HUES48 (cell line): ENCODE measurements at regions not wholly inside any gene's neighbourhood (a gene's known extent, or its start where the extent isn't known, plus 50 kb on each side); places are given as distances from the start of the nearest gene placed in this dataset.

Experiments used
- H3K27ac ChIP-seq: one replicate; pipeline ENCODE4 v1.7.0; 2013; ENCODE audit warnings: low read depth, low read length, inconsistent platforms
- H3K27me3 ChIP-seq: 2 replicates; pipeline ENCODE4 v1.6.1; 2013; ENCODE audit warnings: mild to moderate bottlenecking, low read length; ENCODE audit not compliant: control insufficient read depth, insufficient read depth
- H3K36me3 ChIP-seq: 2 replicates; pipeline ENCODE4 v1.6.1; 2013; ENCODE audit warnings: low read length; ENCODE audit not compliant: control insufficient read depth, insufficient read depth
- H3K4me1 ChIP-seq: 2 replicates; pipeline ENCODE4 v1.6.1; 2013; ENCODE audit warnings: mild to moderate bottlenecking, low read length; ENCODE audit not compliant: control insufficient read depth, insufficient read depth
- H3K4me3 ChIP-seq: 2 replicates; pipeline ENCODE4 v1.5.1; 2013; ENCODE audit warnings: mild to moderate bottlenecking, low read depth, low read length
- H3K9ac ChIP-seq: 2 replicates; pipeline ENCODE4 v1.6.1; 2013; ENCODE audit warnings: mild to moderate bottlenecking, low read depth, low read length, moderate library complexity
- H3K9me3 ChIP-seq: 2 replicates; pipeline ENCODE4 v1.6.1; 2013; ENCODE audit warnings: low read length; ENCODE audit not compliant: control insufficient read depth, insufficient read depth

DNA sequence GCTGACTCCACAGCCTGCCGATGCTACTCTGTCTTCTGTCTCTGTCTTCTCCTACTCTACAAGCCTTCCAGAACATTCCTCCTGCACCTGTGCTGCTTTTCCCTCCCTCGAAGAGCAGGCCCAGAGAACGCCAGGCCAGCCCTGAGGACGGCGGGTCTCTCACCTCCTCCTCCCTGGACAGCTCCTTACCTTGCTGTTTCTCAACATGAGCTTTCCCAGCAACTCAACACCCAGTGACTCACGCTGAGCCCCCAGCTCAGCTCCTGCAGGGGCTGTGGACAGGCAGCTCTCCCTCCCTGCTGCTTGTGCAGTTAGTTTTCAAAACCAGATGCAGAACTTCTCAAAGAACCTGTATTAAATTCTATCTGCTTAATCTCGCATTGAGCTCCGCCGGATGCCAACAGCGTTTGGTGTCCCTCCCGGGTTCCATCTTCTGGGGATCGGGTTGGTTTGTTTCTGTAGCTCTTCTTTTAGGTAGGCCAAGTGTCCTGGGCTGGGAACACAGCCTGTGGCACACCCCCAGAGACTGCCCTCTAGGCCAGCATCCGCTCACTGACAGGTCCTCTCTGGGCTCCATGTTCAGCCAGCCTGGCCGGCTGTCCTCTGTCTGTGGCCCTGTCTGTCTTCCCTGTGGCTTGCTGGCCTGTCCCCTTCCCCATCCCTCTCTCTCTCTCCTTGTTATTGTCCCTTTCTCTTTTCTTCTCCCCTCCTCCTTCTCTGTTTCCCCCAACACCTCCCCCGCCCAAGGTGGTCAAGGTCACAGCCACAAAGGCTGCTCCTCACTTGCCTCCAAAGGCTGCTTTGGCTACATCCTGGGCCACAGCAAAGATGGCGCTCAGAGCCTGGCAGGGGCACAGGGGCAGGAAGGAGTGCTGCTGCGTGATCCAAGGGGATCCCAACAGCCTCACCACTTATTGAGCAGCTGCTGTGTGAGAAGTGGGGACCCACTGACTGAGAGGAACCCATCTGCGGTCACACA, 391.0 kb downstream of the MATN1 start:
- H3K27ac ChIP-seq: no peak overlapping the region
- H3K4me1 ChIP-seq: no peaks in the 10 kb centered on the region
- no peaks in the 10 kb centered on the region for H3K27me3 ChIP-seq
- no peak overlapping the region for H3K4me3 ChIP-seq
- H3K9me3 ChIP-seq: no peaks in the 10 kb centered on the region
- no peaks in the 10 kb centered on the region for H3K36me3 ChIP-seq
- H3K9ac ChIP-seq: no peak overlapping the region

DNA sequence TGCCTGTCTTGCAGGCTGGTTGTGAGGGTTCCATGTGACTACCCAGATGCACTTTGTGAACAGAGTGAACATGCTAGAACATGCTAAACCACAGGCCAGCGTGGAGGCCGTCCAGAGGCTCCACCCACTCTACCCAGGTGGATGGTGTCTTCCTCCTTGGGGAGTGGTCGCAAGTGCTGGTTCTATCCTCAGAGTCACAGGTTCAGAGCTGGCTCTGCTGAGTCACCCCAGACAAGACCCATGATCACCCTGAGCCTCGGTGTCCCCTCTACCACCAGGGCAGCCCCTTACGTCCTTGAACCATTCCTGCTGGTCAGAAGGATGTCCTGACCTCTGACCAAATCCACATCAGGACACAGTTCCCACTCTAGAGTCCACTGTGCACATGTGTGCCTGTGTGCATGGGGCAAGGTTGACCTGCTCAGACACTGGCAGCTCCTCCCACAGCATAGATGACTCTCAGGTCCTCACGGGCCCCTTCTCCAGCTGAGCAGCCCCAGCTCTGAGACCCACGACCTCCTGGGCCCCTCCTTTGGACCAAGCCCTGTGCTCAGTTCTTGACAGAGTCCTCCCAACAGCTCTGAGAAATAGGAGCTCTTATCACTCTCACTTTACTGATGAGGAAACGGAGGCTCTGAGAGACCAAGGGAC, 391.8 kb downstream of the MATN1 start:
- H3K4me1 ChIP-seq: no peaks in the 10 kb centered on the region
- no peak overlapping the region for H3K27ac ChIP-seq
- no peak overlapping the region for H3K9ac ChIP-seq
- no peaks in the 10 kb centered on the region for H3K27me3 ChIP-seq
- no peak overlapping the region for H3K4me3 ChIP-seq
- no peaks in the 10 kb centered on the region for H3K9me3 ChIP-seq
- no peaks in the 10 kb centered on the region for H3K36me3 ChIP-seq

DNA sequence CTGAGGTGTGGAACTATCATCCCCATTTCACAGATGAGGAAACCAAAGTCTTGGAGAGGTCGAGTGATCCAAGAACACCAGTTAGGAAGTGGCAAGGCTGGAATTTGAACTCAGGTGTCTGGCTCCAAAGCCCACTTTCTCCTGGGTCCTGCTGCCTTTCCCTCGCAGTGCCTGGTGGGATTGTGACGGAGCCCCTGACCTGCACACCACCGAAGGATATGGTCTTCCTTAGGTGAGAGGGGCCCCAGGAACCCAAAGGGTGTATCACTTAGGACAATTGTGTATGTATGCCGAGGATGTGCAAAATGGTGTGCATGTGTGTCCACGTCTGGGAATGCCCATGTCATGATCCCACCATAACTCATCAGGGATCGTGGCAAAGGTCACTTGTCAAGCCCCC, 392.7 kb downstream of the MATN1 start:
- Histone ChIP-seq H3K27ac (no peak overlapping the region), H3K36me3 (no peaks in the 10 kb centered on the region), H3K4me3 (no peak overlapping the region), H3K27me3 (no peaks in the 10 kb centered on the region), H3K9ac (no peak overlapping the region), H3K9me3 (no peaks in the 10 kb centered on the region), H3K4me1 (no peaks in the 10 kb centered on the region)

DNA sequence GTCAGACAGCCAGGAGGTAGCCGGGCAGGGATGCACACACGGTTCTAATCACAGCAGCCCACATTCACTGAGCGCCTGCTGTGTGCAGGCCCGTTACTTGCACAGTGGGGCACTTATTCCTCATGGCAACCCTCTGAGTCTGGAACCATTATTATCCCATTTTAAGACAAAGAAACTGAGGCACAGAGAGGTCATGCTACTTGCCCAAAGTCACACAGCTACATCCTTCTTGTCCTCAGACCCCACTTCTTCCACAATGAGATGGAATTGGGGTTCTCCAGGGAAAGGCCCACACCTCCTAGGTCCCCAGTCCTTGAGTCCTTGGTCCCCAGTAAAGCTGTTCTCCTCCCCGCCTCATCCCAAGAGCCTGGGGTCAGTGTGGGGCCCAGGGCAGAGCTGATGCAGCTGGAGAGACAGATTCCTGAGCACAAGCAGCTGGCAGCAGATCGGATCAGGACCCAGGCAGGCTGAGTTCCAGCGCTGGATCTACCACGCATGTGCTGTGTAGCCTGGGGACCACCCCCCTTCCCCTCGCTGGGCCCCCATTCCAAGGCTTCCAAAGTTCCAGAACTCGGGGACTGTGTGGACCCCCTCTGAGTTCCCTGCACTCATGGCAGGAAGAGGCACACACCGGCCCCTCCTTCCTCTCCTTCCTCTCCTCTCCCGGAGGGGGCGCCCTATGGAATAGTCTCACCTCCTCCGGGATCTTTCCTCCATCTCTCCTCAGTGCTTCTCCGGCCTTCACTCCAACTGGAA, 393.4 kb downstream of the MATN1 start:
- Histone ChIP-seq H3K27me3 (no peaks in the 10 kb centered on the region), H3K9me3 (no peaks in the 10 kb centered on the region), H3K9ac (no peak overlapping the region), H3K36me3 (no peaks in the 10 kb centered on the region), H3K27ac (no peak overlapping the region), H3K4me3 (no peak overlapping the region), H3K4me1 (no peaks in the 10 kb centered on the region)

DNA sequence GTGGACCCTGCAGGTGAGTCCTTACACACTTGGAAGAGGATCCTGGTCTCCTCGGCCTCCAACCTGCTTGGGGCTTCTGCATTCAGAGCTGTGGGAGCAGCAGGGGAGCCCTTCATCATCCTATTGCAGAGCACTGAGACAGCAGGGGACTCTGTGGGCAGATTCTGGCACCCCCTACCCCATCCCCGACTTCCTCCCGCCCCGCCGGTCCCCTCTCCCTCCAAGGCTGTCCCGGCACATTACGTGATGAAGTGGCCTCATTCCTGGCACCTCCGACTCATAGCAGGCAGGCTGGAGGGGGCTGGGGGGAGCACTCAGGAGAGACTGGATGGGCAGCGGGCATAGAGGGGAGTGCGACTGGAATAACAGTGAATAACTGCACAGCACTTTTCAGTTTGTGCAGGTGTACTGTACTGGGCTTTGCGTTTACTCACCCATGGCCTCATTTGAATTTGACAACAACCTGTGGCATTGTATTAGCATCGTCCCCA, 394.1 kb downstream of the MATN1 start:
- no peaks in the 10 kb centered on the region for H3K4me1 ChIP-seq

DNA sequence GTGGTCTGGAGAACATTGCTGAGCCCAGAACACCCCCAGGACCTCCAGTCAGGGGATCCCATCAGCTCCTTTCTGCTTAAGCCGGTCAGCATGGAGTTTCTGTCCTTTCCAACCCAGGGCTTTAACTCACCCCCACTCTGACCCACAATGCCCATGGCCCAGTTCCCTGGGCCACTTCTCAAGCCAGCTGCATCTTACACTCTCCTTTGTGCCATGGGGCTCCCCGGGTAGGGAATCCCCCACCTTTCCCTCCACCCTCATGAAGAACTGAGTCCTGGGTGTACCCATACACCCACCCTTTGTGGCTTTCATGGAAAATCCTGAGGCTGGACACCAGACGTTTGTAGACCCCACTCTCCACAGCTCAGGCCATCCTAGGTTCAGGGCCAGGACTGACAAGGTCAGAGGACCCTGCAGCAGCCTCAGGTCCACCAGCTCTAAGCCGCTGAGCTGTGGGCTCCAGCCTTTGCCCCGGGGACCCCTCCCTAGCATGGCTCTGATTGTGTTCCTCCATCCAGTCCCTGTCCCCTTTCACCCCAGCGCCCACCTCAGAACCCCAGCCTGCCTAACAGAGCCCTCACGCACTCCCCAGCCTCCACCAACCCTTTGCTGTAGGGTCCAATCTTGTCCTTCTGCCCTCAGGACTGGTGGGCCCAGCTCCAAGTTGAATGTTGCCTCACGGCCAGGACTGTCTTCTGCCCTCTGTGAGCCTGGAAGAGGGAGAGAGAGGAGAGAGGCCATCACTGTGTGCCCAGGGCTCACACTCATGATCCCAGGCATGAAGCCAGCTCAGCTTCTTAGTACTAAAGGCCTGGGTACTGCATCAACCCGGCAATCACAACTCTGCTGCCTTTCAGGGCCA, 394.8 kb downstream of the MATN1 start:
- Histone ChIP-seq H3K27me3 (no peaks in the 10 kb centered on the region), H3K4me1 (no peaks in the 10 kb centered on the region), H3K36me3 (no peaks in the 10 kb centered on the region), H3K27ac (no peak overlapping the region), H3K4me3 (no peak overlapping the region), H3K9me3 (no peaks in the 10 kb centered on the region), H3K9ac (no peak overlapping the region)

More for the DNA sequence above, 394.1 kb downstream of the MATN1 start:
- Histone ChIP-seq H3K4me3 (no peak overlapping the region), H3K36me3 (no peaks in the 10 kb centered on the region), H3K27me3 (no peaks in the 10 kb centered on the region), H3K9me3 (no peaks in the 10 kb centered on the region), H3K27ac (no peak overlapping the region), H3K9ac (no peak overlapping the region)

DNA sequence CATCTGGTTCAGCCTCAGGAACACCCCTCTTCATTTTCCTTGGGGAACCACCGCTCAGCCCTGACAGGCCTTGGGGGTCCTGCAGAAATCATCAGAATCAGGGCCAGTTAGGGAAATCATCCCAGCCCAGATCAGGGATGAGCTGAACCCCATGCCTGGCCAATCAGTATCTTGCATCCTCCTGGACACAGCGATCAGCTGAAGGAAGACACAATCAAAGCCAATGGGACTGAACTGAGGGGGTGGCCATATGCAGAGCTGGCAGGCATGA, 395.4 kb downstream of the MATN1 start:
- H3K9ac ChIP-seq: no peak overlapping the region
- no peaks in the 10 kb centered on the region for H3K27me3 ChIP-seq
- no peak overlapping the region for H3K27ac ChIP-seq
- H3K4me3 ChIP-seq: no peak overlapping the region
- no peaks in the 10 kb centered on the region for H3K36me3 ChIP-seq
- H3K4me1 ChIP-seq: no peaks in the 10 kb centered on the region
- no peaks in the 10 kb centered on the region for H3K9me3 ChIP-seq

DNA sequence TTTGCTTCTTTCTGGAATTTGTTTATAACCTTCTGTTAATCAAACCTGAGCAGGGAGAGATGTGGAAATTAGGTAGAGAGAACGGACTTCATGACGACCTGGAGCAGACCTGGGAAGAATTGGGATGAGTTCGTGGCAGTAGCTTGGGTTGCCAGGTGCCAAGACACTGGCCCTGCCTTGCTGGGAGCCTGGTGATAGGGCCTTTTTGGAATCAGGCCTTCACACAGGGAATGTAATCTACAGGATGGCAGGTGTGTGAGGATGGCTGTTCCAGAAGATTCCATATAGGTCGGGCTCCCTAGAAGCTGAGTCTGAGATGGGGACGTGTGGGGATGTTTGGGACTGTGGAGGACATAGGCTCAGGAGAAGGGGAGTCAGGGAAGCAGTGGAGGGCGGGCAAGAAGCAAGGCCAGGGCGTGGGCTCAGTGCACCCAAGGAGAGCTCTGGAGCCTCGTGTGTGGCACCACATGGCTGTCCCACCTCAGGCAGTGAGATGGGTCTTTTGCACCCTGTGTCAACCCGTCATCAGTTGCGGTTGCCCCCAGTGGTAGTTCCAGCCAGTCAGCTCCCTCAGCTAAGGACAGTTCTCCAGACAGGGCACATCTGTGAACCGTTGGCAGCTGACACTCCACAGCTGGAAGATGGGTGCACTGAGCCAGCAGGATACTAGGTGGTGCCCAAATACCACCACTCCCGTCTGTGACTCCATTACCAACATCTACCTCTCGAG, 395.9 kb downstream of the MATN1 start:
- no peak overlapping the region for H3K27ac ChIP-seq
- no peaks in the 10 kb centered on the region for H3K36me3 ChIP-seq
- H3K9ac ChIP-seq: no peak overlapping the region
- H3K4me3 ChIP-seq: no peak overlapping the region
- no peaks in the 10 kb centered on the region for H3K27me3 ChIP-seq
- H3K9me3 ChIP-seq: no peaks in the 10 kb centered on the region
- H3K4me1 ChIP-seq: no peaks in the 10 kb centered on the region

DNA sequence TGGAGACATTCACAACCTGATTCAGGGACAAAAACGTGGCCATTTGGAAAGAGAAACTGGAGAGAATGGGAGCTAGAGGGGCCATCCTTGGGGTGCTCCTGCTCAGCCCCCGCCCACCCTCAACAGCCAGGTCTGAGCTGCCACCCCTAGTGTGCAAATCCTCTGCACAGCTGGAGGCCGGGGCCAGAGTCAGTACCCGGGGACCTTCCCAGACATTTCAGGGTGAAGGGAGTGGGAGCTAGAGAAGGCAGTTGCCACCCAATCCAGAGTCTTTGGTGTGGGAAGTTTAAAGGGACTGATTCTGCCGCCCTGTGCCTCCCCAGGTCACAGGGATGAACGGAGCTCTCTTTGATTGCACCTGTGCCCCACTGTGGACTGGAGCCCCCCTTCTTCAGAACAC, 397.4 kb downstream of the MATN1 start:
- Histone ChIP-seq H3K9ac (no peak overlapping the region), H3K9me3 (no peaks in the 10 kb centered on the region), H3K4me3 (no peak overlapping the region), H3K27ac (no peak overlapping the region), H3K4me1 (no peaks in the 10 kb centered on the region), H3K36me3 (no peaks in the 10 kb centered on the region), H3K27me3 (no peaks in the 10 kb centered on the region)
